GM12891 (cell line): ENCODE measurements at regions not wholly inside any gene's neighbourhood (a gene's known extent, or its start where the extent isn't known, plus 50 kb on each side); places are given as distances from the start of the nearest gene placed in this dataset.

Experiments
- POLR2A ChIP-seq: IDR thresholded peaks from 2 replicates; pipeline ENCODE4 v1.6.1; 2011; ENCODE audit warnings: low read depth, low read length, control low read depth
- POLR2AphosphoS5 ChIP-seq: IDR thresholded peaks from 2 replicates; pipeline ENCODE4 v1.6.1; 2011; ENCODE audit warnings: low read depth, low read length, control low read depth
- POU2F2 ChIP-seq: IDR thresholded peaks from 2 replicates; pipeline ENCODE4 v1.6.1; 2011; ENCODE audit warnings: low read depth, mild to moderate bottlenecking, control low read depth, low read length, moderate library complexity
- SPI1 ChIP-seq: IDR thresholded peaks from 2 replicates; pipeline ENCODE4 v1.6.1; 2011; ENCODE audit warnings: low read depth, low read length, control low read depth
- TAF1 ChIP-seq: IDR thresholded peaks from 2 replicates; pipeline ENCODE4 v1.6.1; 2011; ENCODE audit warnings: low read depth, low read length, control low read depth

DNA sequence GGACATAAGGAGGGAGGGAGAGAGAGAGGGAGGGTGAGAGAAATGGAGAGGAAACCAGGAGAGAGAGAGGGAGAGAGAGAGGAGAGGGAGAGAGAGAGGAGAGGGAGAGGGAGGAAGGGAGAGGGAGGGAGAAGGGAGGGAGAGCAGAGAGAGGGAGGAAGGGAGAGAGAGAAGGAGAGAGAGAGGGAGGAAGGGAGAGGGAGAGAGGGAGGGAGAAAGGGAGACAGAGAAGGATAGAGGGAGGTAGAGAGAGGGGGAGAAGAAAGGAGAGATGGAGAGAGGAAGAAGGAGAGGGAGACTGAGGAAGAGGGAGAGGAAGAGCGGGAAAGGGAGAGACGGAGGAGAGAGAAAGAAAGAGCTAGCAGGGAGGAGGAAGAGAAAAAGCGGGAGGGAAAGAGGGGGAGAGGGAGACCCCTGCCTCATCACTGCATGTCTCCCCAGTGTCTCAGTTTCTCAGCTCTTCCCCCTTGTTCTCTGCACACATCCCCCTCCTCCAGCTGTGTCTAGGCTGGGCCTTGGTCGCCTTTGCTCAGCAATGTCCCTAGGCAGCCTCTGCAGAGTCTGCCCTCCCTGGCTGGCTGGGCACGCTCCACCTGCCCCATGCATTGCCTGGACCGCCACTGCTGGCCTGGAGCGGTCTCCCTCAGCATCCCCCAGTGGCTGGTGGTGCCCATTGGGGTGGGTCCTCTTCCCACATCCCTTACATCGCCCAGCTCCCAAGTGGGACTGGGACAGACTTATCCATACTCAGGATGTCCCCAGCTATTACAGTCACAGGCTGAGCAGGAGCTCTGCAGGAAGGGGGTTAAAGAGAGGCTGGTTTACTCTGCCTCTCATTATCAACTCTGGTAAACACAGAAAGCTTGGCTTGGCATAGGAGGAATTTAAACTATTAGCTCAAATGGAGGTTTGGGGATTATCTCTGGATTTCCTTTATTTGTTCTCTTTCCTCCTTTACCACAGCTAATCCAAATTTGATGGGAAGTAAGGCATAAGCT, 85.7 kb upstream of the APCDD1 start:
- TF ChIP-seq POLR2A (no peak), POLR2AphosphoS5 (no peak), POU2F2 (no peak), SPI1 (no peak), TAF1 (no peak)
